ENCODE measurements at regions not wholly inside any gene's neighbourhood (a gene's known extent, or its start where the extent isn't known, plus 50 kb on each side); places are given as distances from the start of the nearest gene placed in this dataset.

DNA sequence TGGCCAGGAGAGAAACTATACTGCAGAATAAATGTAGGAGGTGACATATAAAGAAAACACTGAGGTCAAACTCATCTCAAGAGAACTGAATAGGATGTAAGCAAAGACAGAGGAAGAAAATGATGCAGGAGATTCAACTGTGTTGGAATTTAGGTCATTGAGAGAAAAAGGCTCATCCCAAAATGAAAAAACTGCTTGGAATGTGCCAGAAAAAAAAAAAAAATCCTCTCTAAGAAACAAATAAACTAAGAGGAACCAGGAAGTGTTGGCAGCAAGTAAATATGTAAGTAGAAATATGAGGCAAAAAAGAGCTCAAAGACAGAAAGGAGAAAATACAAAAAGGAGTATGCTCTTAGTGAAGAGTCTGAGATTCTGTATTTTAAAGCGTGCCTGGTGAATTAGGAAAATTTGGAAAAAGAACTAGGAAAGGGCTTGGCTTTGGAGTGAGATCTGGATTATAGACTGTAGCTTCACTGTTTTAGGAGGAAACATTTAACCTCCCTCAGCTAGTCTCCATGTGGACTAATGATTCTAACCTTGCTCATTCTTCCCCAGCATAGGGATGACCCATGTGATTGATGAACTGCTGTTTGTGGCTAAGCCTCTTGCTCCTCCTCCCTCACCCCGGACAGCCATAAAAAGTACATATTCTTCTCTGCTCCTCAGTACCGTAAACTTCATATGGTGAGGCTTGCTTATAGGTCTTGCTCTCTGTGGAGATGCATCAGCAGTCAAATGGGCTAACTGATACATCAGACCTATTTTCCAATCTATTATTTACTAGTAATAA is 185.6 kb upstream of the POU5F2 start:
- DNase-seq: no peak

DNA sequence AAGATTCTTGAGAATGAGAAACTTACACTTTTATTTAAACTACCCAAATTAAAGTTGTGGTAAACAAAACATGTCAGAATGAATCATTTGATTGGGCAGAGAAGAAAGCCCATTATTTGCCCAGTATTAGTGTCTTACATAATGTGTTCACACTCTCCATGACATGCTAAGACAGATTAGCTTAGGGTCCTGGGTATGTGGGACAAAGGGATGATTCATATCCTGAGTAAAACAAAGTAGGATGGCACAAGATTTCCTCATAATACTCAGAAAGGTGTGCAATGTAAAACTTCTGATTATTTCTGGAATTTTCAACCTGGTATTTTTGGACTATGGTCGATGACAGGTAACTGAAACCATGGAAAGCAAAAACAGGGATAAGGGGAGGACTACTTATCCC is 183.9 kb upstream of the POU5F2 start:
- no peak for DNase-seq

DNA sequence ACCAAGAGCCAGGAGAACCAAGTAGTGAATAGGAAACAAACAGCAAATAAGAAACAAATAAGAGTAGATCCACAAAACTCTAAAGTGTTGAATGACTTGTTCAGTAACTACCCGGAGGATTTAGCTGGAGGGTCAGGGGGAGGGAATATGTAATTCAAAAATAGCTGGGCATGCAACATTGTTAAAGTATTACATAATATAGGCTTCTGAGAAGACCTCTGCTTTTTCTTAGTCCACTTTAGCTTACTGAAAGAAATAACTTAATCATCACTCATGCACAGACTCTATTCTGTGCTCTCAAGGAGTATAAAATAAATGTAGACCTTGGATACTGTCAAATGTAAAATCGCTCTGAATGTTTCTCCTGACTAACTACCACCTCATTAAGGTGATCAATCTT is 183.2 kb upstream of the POU5F2 start:
- no peak for DNase-seq

DNA sequence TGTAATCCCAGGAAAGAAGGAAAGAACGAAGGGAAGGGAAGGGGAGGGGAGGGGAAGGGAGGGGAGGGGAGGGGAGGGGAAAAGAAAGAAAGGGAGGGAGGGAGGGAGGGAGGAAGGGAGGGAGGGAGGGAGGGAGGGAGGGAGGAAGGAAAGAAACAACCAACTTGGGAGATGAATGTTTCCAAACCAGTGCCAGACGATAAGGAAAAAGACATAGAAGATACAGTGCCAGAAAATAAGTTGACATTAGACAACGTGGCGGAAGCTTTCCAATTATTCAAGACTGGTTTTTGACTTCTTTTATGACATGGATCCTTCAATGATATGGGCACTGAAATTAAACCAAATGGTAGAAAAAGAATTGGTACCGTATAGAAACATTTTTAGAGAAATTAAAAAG is 181.2 kb upstream of the POU5F2 start:
- DNase-seq: no peak

DNA sequence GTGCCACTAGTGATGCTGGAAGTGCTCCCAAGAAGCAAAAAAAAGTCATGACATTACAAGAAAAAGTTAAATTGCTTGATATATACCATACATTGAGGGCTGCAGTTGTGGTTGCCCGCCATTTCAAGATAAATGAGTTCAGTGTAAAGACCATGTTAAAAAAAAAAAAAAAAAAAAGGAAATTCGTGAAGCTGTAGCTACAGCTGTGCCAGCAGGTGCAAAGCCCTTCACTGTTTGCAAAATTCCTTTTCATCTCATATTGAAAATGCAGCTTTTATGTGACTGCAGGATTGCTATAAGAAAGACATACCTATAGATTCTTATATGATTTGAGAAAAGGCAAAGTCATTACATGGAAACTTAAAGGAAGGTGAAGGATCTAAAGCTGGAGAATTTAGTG is 179.6 kb upstream of the POU5F2 start:
- no peak for DNase-seq

DNA sequence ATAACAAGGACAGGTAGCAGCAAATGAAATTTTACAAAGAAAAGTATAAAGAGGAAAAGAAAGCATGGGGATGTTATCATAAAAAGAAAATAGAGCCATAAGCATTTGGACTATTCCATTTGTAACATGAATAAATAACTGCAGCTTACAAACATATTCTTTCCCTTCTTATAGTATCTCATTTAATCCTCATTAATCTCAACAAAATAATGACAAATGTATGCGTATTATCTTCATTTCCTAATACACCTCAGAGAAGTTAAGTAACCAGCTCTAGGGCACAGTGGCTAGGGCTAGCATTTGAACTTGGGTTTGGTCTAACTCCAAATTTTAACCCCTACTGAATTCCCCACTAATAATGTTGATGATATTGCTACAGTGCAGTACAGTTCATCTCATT is 175.5 kb upstream of the POU5F2 start:
- DNase-seq: no peak

DNA sequence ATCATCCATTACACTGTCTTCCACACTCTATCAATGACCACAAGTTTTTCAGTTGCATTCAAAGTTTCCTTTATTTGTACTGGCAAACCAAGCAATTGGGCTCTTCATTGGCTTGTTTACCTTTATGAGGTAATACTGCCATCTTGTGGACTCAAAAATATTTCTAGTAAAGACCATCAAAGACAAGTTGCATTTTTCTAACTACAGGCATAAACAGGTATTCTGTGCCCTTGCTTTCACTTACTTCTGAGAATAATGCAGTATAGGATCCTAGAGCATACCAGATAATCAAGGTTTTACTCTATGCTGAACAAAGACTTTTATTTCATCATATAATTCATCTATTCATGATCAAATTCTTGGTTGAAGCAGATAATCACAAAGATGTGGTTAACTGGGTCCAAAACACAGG is 173.7 kb upstream of the POU5F2 start:
- DNase-seq: peak in 1 of 2 donors; percentile 56

DNA sequence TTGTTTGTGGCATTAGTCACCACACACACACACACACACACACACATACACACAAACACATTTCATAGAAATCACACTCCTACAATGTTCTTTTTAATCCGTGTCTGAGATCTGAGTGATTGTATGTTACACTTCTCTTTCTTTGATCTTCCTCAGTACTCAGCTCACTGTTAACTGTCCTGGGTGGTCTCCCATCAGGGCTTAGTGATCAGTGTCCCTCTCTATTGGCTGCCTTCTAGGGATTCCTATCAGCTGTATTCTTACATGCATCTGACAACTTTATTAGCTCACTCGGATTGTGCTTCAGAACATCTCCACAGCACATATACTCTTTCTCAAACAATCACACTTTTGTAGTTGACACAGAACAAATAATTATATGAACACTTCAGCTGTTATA is 170.2 kb upstream of the POU5F2 start:
- no peak for DNase-seq

DNA sequence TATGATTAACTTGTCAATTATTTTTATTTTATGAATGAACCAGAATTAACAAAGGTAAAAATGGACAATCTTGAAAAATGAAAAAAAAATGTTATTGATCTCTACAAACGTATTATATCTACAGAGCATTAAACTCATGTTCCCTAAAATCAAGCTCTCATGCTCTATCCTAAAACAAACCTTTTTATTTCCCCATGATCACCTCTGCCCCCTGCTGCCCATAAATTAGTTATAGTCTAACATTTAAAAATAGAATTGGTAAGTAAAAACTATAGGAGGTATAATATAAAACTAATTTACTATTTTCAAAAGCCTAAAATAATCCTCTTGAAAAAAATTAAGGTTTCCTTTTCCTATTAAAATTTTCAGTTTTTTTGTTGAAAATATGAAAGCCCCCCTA is 168.0 kb upstream of the POU5F2 start:
- no peak for DNase-seq

DNA sequence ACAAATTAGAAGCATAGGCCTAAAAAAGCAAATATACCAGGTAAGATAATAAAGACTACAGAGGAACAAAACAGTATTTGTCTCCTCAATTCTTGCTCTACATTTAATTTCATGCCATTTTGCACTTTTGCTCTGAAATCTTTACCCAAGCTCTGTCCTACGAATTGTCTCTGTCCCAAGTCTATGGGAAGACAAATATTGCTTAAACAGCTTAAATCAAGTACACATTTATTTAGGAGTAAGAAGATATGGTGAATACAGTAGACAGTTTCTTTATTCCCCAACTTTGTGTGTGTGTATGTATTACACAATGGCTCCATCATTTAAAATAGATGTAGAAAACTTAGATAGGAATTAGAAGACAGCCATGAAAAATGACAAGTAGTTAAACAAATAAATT is 163.5 kb upstream of the POU5F2 start:
- DNase-seq: no peak

DNA sequence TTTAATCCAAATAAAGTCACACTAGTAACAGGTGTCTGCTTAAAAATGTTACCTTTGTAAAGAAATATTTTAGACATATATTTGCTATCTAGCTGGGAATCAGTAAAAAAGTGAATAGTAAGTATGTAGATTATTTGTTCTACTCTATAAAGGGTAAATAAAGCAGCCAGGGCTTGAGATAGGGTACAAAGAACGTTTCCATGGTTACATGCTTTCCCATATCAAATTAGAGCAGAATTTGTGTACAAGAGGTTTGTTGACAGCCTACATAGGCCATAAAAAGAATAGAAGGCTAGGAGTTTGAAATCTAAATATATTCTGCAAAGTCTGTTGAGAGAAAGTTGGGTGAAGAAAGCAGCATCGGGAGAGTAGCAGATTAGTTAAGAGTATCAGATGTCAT is 160.9 kb upstream of the POU5F2 start:
- DNase-seq: no peak

DNA sequence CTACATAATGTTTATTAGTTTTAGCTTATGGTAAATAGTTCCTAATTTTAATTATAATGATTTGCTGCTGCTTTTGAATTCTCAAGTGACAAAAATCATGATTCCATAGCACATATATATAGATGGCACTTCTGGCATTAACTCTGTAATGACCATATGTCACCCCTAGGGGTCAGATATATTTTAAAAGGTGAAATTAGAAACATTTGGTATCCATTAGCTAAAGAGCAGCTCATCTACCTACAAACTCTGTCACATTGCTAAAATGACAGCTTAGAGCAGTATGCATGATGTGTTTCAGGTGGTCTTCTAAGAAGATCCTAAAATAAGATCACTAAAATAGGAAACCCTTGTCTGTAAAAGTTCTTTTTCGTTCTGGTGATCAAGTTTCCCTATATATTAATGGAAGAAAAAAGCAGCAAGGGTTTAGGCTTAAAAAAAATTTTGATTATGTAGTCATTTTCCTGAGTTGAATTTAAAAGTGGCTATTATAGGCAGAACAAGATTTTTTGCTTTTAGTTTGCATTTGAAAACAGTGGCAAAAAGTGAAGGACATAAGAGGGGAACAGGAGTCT is 157.7 kb upstream of the POU5F2 start:
- peak in 1 of 2 donors; percentile 10 for DNase-seq

DNA sequence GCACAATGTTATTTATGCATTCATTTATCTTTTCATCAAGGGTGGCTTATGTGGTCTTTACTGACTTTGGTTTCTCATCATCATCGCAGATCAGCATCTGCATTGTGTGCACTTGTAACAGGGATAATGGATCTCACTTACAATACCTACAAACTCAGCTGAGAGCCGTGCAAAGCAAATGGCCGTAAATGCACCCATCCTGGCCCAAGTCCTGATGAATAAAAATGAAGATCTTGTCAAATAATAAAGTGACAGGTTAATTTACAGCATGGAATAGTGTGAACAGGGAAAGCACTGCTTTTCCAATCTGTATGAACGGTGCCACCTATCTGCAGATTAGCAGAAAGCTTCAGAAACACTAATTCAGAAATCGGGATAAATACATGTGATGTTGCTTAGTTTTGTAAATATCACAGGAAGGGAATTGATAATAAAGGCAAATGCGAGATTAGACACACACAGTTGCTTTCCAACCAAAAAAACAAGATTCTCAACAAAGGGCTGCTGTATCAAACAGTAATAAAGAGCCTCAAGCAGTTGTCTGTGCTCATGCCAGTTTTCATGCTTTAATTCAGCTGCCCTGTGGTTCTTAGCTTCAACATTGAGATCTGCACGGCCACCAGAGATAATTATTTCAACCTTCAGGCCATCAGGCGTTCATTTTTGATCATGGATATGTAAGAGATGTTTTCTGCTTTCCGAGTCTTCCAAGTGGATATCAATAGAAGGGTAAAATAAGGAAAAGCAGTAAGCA is 153.4 kb upstream of the POU5F2 start:
- no peak for DNase-seq

DNA sequence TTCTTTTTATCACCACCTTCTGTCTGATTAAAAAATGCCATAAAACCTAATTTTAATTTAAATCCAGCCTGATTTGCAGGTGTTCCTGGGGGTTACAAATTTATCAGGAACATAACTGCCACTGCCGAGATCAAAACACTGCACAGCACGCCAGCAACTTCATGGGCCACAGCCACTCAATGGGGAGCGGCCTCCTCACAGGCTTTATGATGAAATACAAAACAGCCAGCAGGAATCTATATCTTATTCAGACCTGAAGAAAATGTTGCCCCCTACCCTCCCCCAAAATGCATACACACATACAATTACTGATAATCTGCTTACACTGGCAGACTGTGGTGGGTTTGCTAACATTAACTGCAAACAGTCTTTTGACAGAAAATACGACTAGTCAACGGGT is 151.7 kb upstream of the POU5F2 start:
- no peak for DNase-seq

DNA sequence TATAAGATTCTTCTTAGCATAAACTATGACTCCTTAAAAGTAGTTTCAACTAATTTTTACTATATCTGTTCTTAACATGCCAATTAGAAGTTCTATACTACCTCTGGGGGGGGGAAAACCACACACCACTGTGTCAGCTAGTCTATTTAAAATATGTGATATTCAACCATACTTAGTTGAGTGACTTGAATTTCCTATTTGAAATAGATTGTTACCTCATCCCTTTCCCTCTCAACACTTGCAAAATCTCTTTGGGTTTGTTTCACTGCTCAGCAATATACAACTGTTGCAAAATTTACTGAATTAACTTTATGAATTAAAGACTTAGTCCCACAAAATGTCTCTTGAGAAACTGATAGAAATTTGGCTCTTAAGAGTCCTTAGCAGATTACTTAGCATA is 151.1 kb upstream of the POU5F2 start:
- DNase-seq: no peak

DNA sequence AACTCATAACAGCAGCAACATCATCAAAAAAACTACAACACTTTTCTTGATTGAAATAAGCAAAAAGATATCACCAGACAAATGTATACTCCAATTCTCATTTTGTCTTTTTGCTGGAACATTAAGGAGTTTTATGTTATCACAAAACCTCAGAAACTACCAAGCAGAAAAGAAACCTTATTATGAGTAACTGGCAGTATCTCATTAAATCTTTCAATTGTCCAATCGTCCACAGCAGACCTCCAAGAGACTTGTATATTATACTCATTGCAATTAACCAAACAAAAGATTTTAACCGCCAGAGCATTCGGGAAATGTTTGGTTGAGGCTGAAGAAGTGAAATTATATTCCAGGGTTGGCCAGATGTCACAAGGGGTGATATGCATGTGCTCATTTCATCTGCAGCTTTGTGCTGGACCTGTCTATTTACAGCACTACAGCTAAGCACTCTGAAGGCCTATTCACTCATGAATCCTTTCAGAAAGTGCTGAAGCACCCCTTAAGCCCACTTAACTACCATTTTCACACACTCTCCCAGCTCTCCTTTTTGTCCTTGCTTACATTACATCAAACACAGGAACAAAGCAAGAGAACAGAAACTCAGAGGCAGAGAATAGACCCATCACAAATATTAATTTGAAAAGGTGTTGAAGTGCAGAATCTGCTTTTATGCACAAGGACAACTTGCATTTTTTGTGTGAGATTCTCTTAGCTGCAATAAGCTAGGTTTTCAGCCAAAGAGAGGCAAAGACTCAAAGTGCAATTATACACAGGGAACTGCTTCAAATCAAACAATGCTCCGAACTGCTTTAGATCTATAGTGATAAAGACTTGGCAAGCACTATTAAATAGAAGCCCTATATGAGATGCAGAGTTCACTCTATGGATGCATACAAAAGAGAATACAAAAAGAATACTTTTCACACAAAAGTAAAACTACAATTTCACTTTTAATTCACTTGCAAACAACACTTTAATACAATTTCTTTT is 150.4 kb upstream of the POU5F2 start:
- DNase-seq: no peak

DNA sequence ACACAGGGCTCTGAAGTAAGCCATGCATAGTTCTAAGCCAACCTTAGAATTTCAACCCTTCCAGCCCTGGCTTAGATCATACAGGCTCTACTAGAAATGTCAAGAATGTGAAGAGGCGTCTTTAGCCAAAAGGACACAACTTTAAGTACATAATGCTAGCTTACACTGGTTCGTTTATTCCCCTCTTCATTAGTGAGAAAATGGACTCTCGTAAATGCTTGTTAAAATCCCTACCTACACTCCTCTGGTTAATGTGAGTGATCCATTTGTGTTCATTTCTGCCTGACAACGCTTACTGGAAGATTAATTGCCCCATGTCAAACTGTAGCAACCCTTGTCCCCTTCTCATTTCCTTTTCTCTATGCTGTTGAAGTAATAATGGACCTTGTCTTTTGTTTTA is 149.3 kb upstream of the POU5F2 start:
- no peak for DNase-seq

DNA sequence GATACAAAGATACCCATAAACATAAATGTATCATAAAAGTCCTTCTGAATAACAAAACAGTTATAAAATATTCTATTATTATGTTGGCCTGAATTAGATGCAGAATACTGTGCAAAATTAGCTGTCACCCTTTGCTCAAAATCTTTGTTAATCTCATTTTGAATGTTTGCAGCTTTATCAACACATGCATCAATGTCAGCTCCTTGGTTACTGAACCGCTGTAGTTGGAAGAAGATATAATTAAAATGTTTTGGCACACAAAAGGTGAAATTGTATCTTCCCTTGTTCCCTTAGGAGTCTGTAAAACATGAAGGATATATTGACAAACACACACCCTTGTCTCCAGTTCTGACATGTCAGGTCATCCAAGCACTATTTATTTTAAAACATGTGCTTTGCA is 146.3 kb upstream of the POU5F2 start:
- no peak for DNase-seq

DNA sequence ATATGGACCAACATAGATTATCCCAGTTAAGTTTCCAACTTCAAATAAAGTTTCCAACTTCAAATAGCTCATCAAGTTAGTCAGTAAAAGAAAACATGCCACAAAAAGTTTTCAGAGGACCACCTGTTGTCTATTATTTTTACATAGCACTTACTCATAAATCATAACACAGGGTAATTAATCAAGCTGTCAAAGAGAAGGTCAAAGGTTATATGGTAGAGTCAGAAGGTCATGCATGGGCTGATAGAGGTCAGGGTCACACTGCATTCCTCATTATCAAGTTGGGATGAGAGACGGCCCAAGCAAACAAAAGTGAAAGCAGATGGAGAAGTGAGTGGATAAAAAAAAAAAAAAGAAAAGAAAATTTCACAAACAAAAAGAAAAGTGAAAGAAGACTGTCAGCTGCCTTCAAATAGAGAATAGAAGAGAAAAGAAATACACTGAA is 145.5 kb upstream of the POU5F2 start:
- no peak for DNase-seq

DNA sequence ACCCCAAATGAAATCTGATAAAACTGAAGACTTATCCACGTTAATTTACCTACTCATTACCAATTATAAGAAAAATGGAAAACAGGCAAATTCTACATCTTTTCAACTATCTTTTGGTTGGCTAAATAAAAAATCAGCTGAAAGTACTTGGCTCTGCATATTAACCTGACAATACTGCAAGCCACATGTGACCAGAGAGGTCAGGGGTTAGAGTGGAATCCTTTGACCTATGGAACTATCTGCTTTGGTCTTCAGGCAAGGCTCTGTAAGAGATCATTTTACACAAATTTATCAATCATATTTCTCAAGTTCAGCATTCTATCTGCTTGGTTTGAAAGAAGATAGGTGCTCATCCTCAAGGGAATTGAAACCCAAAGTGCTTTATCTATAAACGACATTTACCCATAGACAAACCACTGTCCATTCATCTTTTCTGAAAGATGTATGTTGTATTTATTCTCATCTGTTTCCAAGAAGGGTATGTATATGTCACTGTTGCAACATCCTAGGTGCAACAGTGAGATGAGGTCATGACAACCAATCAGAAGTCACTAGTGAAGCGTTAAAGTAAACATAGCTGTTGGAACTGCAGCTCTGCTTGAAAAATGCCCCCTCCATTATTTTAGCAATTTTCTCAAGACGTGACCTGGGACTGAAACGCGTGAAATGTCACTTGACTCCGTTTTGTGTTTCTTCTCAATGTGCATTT is 144.9 kb upstream of the POU5F2 start:
- DNase-seq: no peak

DNA sequence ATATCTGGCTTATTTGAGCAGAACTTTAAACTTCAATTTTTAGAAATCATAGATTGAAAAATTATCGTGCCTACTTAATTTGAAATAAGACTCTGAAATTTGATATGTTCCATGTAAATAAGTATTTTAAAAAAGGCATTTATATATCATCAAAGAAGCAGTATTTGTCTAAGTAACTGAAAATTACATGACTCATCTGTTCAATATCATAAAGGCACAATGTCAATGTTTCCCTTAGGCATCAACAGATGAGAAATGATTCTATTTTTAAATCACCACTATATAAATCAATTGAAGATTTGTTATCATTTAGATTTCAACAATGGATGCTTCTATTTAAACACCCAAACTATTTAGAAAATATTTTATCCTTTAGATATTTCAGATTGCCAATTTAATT is 142.9 kb upstream of the POU5F2 start:
- no peak for DNase-seq

DNA sequence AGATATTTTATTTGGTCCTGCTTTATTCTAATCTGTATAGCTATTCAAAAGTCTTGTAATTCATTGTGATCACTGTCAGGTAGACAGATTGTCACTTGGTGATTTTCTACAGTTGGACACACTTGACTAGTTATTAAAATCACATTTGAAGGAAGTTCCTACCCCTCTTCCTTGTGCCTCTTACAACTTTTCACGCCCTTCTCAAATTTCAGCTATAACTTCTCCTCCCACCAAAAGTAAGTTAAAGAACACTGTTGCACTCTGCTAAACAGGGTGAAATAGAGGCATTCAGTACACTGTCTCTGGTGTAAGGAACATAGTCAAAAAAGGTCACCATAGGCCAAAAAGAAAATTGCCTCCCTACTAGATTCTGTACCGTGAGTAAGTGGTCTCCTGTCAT is 142.1 kb upstream of the POU5F2 start:
- DNase-seq: no peak

All from CD4-positive, alpha-beta T cell treated with Interferon alpha-2 for 1 hour (primary cell).